OCI-LY1 (cell line): ENCODE measurements at regions not wholly inside any gene's neighbourhood (a gene's known extent, or its start where the extent isn't known, plus 50 kb on each side); places are given as distances from the start of the nearest gene placed in this dataset.

Experiments
- EZH2 ChIP-seq: fragments of 200-600 bp; sonication (generic), shearing (Covaris generic); IDR thresholded peaks from 2 replicates; pipeline ENCODE4 v1.8.0; 2017; ENCODE audit warnings: borderline replicate concordance, mixed run types, mild to moderate bottlenecking, antibody characterized with exemption, low read length, moderate library complexity, mixed read lengths
- TF ChIP-seq, protein P1 (sequence below): fragments of 200-600 bp; sonication (generic), shearing (Covaris generic); IDR thresholded peaks from 2 replicates; pipeline ENCODE4 v1.5.1; 2017; ENCODE audit warnings: mild to moderate bottlenecking, antibody characterized with exemption, low read length, moderate library complexity, mixed read lengths

DNA sequence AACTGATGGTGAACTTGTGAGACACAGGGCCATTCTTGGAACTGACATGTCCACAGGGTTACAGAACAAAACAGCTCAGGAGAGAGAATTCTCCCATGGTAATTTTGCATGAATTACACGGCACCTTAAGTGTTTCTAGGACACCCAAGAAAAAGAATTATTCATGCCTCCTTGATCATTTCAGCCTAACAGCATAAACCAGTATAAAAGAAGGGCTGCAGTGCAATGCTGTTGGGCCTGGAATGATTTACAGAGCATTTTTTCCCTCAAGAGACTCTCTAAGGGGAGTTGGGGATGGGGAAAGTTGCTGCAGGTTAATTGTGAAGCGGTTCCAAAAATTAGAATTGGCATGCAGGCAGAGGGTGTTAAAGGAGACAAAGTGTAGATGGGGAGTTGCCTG lies 136.4 kb upstream of the FBXL7 start:
- TF ChIP-seq, protein P1, sequence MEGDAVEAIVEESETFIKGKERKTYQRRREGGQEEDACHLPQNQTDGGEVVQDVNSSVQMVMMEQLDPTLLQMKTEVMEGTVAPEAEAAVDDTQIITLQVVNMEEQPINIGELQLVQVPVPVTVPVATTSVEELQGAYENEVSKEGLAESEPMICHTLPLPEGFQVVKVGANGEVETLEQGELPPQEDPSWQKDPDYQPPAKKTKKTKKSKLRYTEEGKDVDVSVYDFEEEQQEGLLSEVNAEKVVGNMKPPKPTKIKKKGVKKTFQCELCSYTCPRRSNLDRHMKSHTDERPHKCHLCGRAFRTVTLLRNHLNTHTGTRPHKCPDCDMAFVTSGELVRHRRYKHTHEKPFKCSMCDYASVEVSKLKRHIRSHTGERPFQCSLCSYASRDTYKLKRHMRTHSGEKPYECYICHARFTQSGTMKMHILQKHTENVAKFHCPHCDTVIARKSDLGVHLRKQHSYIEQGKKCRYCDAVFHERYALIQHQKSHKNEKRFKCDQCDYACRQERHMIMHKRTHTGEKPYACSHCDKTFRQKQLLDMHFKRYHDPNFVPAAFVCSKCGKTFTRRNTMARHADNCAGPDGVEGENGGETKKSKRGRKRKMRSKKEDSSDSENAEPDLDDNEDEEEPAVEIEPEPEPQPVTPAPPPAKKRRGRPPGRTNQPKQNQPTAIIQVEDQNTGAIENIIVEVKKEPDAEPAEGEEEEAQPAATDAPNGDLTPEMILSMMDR, result no peak
- no peak for TF ChIP-seq EZH2
